ENCODE measurements at regions not wholly inside any gene's neighbourhood (a gene's known extent, or its start where the extent isn't known, plus 50 kb on each side); places are given as distances from the start of the nearest gene placed in this dataset.

DNA sequence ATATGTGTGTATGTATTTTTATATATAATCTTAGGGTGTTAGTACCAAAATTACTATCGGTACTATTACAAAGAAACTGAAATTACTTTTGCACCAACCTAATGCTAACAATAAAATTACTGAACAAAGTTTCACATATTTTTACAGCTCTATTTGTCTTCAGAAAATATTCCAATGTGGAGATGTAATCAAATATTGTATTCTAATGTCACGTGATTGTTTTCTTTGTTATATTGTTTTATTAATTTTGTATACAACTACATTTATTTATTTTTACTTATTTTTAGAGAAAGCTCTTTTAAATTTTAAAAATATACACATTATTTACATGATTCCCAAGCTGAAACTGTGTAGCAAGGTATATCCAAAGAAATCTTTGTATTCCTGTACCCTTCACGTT, 227.1 kb upstream of the KLF12 start:
- TF ChIP-seq POLR2A (IDR thresholded peaks at IDR 0.05; ENCODE audit: low read depth, low read length) (no peak), TAF1 (IDR thresholded peaks at IDR 0.05; ENCODE audit: borderline replicate concordance, low read depth, low read length) (no peak), POLR2AphosphoS5 (IDR thresholded peaks at IDR 0.05; ENCODE audit: low read depth, low read length) (no peak)
- DNase-seq (ENCODE audit: insufficient read length) (no peak), FAIRE-seq (no peak)

DNA sequence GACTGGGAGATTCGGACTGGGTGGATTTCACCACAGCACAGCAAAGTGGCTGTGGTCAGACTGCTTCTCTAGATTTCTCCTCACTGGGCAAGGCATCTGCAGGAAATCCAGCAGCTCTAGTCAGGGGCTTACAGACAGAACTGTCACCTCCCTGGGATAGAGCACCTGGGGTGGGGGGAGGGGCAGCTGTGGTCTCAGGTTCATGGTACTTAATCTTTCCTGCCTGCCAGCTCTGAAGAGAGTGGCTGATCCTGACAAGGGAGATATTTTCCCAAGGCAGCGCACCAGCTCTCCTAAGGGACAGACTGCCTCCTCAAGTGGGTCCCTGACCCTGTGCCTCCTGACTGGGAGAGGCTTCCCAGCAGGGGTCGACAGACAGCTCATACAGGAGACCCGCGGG, 212.8 kb upstream of the KLF12 start:
- FAIRE-seq (no peak), DNase-seq (ENCODE audit: insufficient read length) (no peak)
- no peak for TF ChIP-seq POLR2A (IDR thresholded peaks at IDR 0.05; ENCODE audit: low read depth, low read length)
- TF ChIP-seq POLR2AphosphoS5 (IDR thresholded peaks at IDR 0.05; ENCODE audit: low read depth, low read length): no peak
- TF ChIP-seq TAF1 (IDR thresholded peaks at IDR 0.05; ENCODE audit: borderline replicate concordance, low read depth, low read length): no peak

DNA sequence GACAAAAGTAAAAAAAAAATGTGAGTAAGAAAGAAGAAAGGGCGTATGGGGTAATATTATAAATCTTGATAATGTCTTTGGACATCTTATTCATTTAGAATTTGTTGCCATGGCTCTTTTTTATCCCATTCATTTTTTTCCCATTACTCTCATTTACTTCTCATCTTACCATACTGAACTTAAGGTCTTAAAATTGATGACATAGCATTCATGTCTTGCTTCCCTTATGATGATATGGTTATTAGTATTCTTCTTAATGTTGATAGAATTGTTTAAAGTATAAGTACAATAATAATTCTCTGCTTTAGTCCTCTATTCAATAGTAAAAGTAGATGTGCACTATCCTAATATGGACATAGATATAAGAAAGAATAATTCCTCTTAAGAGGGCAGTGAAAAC, 204.1 kb upstream of the KLF12 start:
- FAIRE-seq (no peak), DNase-seq (ENCODE audit: insufficient read length) (no peak)
- TF ChIP-seq POLR2AphosphoS5 (IDR thresholded peaks at IDR 0.05; ENCODE audit: low read depth, low read length) (no peak), TAF1 (IDR thresholded peaks at IDR 0.05; ENCODE audit: borderline replicate concordance, low read depth, low read length) (no peak), POLR2A (IDR thresholded peaks at IDR 0.05; ENCODE audit: low read depth, low read length) (no peak)

DNA sequence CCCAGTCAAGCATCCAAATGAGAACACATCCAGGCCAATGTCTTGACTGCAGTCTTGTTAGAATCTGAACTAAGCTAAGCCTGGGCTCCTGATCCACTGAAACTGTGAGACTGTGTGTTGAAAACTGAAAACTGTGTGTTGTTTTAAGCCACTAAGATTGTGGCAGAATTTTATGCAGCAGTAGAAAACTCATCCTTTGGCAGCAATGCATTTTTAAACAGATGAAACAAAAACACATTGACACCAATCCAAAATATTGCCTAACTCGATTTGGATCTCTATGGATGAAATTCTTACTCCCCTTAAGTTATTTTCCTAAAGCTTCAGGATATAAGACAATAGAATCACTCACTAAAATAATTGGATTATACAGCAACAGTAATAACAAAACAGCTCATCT, 202.3 kb upstream of the KLF12 start:
- FAIRE-seq (no peak), DNase-seq (ENCODE audit: insufficient read length) (no peak)
- TF ChIP-seq TAF1 (IDR thresholded peaks at IDR 0.05; ENCODE audit: borderline replicate concordance, low read depth, low read length) (no peak), POLR2A (IDR thresholded peaks at IDR 0.05; ENCODE audit: low read depth, low read length) (no peak), POLR2AphosphoS5 (IDR thresholded peaks at IDR 0.05; ENCODE audit: low read depth, low read length) (no peak)

GRCh38 chr13:74335370-74335769, 201.2 kb upstream of the KLF12 start:
- no peak for FAIRE-seq
- no peak for DNase-seq (ENCODE audit: insufficient read length)
- TF ChIP-seq POLR2A (IDR thresholded peaks at IDR 0.05; ENCODE audit: low read depth, low read length) (no peak), TAF1 (IDR thresholded peaks at IDR 0.05; ENCODE audit: borderline replicate concordance, low read depth, low read length) (no peak), POLR2AphosphoS5 (IDR thresholded peaks at IDR 0.05; ENCODE audit: low read depth, low read length) (no peak)

DNA sequence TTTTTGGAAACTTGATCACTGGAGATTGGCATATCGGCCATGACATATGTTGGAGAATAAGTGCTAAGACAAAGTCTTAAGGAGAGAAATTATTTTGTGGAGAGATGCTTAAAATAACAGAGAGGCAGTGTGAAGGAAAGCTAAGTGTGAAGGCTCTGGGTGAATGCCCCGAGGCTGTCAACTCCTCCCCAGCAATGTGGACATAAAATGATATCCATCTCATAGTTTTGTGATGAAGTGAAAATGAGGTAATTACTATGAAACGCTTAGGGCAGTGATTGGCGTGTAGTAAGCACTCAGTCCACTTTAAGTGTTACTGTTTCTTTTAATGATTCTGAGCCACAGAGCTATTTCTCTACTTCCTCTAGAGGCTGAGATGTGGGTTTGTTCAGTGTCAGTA, 195.8 kb upstream of the KLF12 start:
- no peak for TF ChIP-seq POLR2AphosphoS5 (IDR thresholded peaks at IDR 0.05; ENCODE audit: low read depth, low read length)
- no peak for TF ChIP-seq TAF1 (IDR thresholded peaks at IDR 0.05; ENCODE audit: borderline replicate concordance, low read depth, low read length)
- TF ChIP-seq POLR2A (IDR thresholded peaks at IDR 0.05; ENCODE audit: low read depth, low read length): no peak
- no peak for DNase-seq (ENCODE audit: insufficient read length)
- FAIRE-seq: no peak

- no peak for DNase-seq (ENCODE audit: insufficient read length)
- FAIRE-seq: no peak
- no peak for TF ChIP-seq TAF1 (IDR thresholded peaks at IDR 0.05; ENCODE audit: borderline replicate concordance, low read depth, low read length)
- TF ChIP-seq POLR2A (IDR thresholded peaks at IDR 0.05; ENCODE audit: low read depth, low read length): no peak
- no peak for TF ChIP-seq POLR2AphosphoS5 (IDR thresholded peaks at IDR 0.05; ENCODE audit: low read depth, low read length)
Measured at GRCh38 chr13:74325106-74325505, 190.9 kb upstream of the KLF12 start.

- DNase-seq (ENCODE audit: insufficient read length): no peak
- TF ChIP-seq POLR2A (IDR thresholded peaks at IDR 0.05; ENCODE audit: low read depth, low read length) (no peak), TAF1 (IDR thresholded peaks at IDR 0.05; ENCODE audit: borderline replicate concordance, low read depth, low read length) (no peak), POLR2AphosphoS5 (IDR thresholded peaks at IDR 0.05; ENCODE audit: low read depth, low read length) (no peak)
- no peak for FAIRE-seq
Measured at GRCh38 chr13:74324338-74324737, 190.1 kb upstream of the KLF12 start.

- no peak for DNase-seq (ENCODE audit: insufficient read length)
- no peak for FAIRE-seq
- TF ChIP-seq POLR2A (IDR thresholded peaks at IDR 0.05; ENCODE audit: low read depth, low read length): no peak
Measured at GRCh38 chr13:74322562-74322961, 188.4 kb upstream of the KLF12 start.

DNA sequence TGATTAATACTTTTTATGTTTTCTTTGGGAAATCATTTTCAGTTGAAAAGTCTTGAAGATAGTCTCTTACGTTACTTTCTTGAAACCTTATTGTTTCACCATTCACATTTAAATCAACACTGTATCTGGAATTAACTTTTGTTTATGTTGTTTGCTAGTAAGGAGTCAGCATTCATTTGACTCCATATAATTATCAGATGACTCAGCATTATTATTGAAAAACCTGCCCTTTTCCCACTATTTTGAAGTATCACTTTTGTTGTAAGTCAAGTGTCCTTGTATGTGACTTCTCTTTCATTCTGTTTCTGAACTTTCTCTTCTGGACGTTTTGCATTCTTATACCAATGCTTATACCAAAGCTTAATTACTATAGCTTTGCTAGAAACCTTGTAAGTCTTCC, 186.1 kb upstream of the KLF12 start:
- no peak for TF ChIP-seq POLR2AphosphoS5 (IDR thresholded peaks at IDR 0.05; ENCODE audit: low read depth, low read length)
- no peak for TF ChIP-seq POLR2A (IDR thresholded peaks at IDR 0.05; ENCODE audit: low read depth, low read length)
- no peak for TF ChIP-seq TAF1 (IDR thresholded peaks at IDR 0.05; ENCODE audit: borderline replicate concordance, low read depth, low read length)
- DNase-seq (ENCODE audit: insufficient read length) (no peak), FAIRE-seq (no peak)

DNA sequence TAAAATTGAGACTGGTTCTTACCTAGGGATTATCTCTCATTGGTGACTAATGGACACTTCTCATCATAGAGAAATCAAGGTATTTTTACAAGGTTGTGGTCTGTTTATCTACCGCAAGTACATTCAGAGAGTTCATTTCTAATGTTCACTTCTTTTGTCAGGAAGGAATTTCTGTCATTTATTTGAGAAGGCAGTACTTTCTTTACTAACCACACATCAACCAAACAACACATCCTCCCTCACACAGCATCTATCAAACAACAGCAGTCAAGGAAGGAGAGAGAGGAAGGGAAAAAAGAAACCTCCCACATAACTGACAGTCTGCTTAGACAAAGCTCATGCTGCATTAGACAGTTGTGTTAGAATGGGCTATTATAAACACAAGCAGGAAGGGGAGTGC, 182.3 kb upstream of the KLF12 start:
- DNase-seq (ENCODE audit: insufficient read length): no peak
- FAIRE-seq: no peak
- TF ChIP-seq TAF1 (IDR thresholded peaks at IDR 0.05; ENCODE audit: borderline replicate concordance, low read depth, low read length): no peak
- TF ChIP-seq POLR2AphosphoS5 (IDR thresholded peaks at IDR 0.05; ENCODE audit: low read depth, low read length): no peak
- TF ChIP-seq POLR2A (IDR thresholded peaks at IDR 0.05; ENCODE audit: low read depth, low read length): no peak

- no peak for TF ChIP-seq TAF1 (IDR thresholded peaks at IDR 0.05; ENCODE audit: borderline replicate concordance, low read depth, low read length)
- TF ChIP-seq POLR2A (IDR thresholded peaks at IDR 0.05; ENCODE audit: low read depth, low read length): no peak
- no peak for TF ChIP-seq POLR2AphosphoS5 (IDR thresholded peaks at IDR 0.05; ENCODE audit: low read depth, low read length)
- DNase-seq (ENCODE audit: insufficient read length) (no peak), FAIRE-seq (no peak)
Measured at GRCh38 chr13:74306496-74306895, 172.3 kb upstream of the KLF12 start.

DNA sequence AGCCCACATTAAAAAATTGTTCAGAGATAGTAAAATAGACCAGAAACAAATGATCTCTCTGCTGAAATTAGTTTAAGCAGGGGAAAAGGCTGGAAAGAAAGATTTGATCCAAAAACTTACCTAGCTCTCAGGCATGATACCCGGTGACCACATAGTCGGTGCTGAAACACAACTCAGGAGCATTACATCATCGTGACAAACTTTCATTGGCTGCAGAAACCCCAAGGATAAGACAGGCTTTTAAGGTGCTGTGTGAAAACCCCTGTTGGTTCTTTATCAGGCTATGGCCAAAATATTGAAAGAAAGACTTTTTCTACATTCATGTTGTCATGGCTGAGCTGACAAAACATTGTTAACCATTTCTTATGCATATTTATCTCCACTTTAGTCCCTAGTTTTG, 171.7 kb upstream of the KLF12 start:
- FAIRE-seq (no peak), DNase-seq (ENCODE audit: insufficient read length) (no peak)
- TF ChIP-seq POLR2AphosphoS5 (IDR thresholded peaks at IDR 0.05; ENCODE audit: low read depth, low read length): no peak
- no peak for TF ChIP-seq TAF1 (IDR thresholded peaks at IDR 0.05; ENCODE audit: borderline replicate concordance, low read depth, low read length)
- TF ChIP-seq POLR2A (IDR thresholded peaks at IDR 0.05; ENCODE audit: low read depth, low read length): no peak

All from GM12892 (cell line).